ENCODE measurements at regions not wholly inside any gene's neighbourhood (a gene's known extent, or its start where the extent isn't known, plus 50 kb on each side); places are given as distances from the start of the nearest gene placed in this dataset.

DNA sequence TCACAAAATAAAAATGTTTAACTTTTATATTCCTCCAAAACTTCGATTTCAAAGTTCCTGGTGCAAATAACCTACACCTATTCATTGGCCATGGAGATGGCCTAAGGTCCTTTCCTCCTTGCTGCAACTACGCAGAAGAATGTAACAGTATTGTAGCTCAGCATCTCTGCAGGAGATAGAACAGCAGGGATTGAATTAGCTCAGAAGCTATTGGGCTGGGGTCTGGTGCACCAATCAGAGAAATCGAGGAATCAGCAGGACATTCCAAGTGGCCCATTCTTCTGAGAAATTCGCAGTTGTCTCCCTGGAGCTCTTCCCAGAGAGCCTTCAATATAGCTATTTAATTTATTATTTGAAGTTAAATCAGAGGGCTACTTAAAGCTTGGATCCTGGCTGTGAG lies 560.6 kb downstream of the GATA3 start:
- no peaks in the 10 kb centered on the region for H3K4me1 ChIP-seq (ENCODE audit: control insufficient read depth in 4 of 4, insufficient read depth in 4 of 4, low read length in 3 of 4)
- H3K4me3 ChIP-seq (ENCODE audit: low read depth in 1 of 3, low read length in 3 of 3): no peak overlapping the region
- TF ChIP-seq TAF1 (conservative IDR thresholded peaks at IDR 0.05): no peak
- no peak for TF ChIP-seq MAX (IDR thresholded peaks at IDR 0.05)
- TF ChIP-seq, protein P1, sequence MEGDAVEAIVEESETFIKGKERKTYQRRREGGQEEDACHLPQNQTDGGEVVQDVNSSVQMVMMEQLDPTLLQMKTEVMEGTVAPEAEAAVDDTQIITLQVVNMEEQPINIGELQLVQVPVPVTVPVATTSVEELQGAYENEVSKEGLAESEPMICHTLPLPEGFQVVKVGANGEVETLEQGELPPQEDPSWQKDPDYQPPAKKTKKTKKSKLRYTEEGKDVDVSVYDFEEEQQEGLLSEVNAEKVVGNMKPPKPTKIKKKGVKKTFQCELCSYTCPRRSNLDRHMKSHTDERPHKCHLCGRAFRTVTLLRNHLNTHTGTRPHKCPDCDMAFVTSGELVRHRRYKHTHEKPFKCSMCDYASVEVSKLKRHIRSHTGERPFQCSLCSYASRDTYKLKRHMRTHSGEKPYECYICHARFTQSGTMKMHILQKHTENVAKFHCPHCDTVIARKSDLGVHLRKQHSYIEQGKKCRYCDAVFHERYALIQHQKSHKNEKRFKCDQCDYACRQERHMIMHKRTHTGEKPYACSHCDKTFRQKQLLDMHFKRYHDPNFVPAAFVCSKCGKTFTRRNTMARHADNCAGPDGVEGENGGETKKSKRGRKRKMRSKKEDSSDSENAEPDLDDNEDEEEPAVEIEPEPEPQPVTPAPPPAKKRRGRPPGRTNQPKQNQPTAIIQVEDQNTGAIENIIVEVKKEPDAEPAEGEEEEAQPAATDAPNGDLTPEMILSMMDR (IDR thresholded peaks at IDR 0.05; ENCODE audit: low read depth, low read length, missing input control): no peak
- no peak for TF ChIP-seq REST (IDR thresholded peaks at IDR 0.05)
- no peak for TF ChIP-seq HNF4A (conservative IDR thresholded peaks at IDR 0.05)
- TF ChIP-seq SP1 (IDR thresholded peaks at IDR 0.05): no peak
- no peak for TF ChIP-seq ATF3 (IDR thresholded peaks at IDR 0.05)
- no peak for TF ChIP-seq RXRA (IDR thresholded peaks at IDR 0.05)
- no peak for TF ChIP-seq NR2F2 (IDR thresholded peaks at IDR 0.05)
- no peak overlapping the region for H3K27ac ChIP-seq (ENCODE audit: low read depth in 1 of 2, low read length in 2 of 2)
- H3K27me3 ChIP-seq (ENCODE audit: control insufficient read depth in 4 of 4, insufficient read depth in 4 of 4, low read length in 3 of 4): peaks cover 0 to 6% (median 0%) of the 10 kb centered on the region in 4 donors
- H3K9me3 ChIP-seq (ENCODE audit: control insufficient read depth in 4 of 4, low read length in 3 of 4): no peaks in the 10 kb centered on the region
- no peaks in the 10 kb centered on the region for H3K36me3 ChIP-seq (ENCODE audit: control insufficient read depth in 4 of 4, insufficient read depth in 3 of 4, low read depth in 1 of 4, low read length in 3 of 4)
- 65% methylated on average over 4 of the region's 4 CpGs for WGBS
- DNase-seq (ENCODE audit: low spot score): no peak
- H3K9ac ChIP-seq (ENCODE audit: low read depth in 1 of 2, low read length in 2 of 2): no peak overlapping the region

- Histone ChIP-seq H3K27me3 (ENCODE audit: control insufficient read depth in 4 of 4, insufficient read depth in 4 of 4, low read length in 3 of 4) (peaks cover 0 to 6% (median 0%) of the 10 kb centered on the region in 4 donors), H3K36me3 (ENCODE audit: control insufficient read depth in 4 of 4, insufficient read depth in 3 of 4, low read depth in 1 of 4, low read length in 3 of 4) (no peaks in the 10 kb centered on the region), H3K9ac (ENCODE audit: low read depth in 1 of 2, low read length in 2 of 2) (no peak overlapping the region), H3K9me3 (ENCODE audit: control insufficient read depth in 4 of 4, low read length in 3 of 4) (no peaks in the 10 kb centered on the region), H3K27ac (ENCODE audit: low read depth in 1 of 2, low read length in 2 of 2) (no peak overlapping the region), H3K4me1 (ENCODE audit: control insufficient read depth in 4 of 4, insufficient read depth in 4 of 4, low read length in 3 of 4) (no peaks in the 10 kb centered on the region), H3K4me3 (ENCODE audit: low read depth in 1 of 3, low read length in 3 of 3) (no peak overlapping the region)
- DNase-seq (ENCODE audit: low spot score): no peak
- TF ChIP-seq ATF3 (IDR thresholded peaks at IDR 0.05) (no peak), NR2F2 (IDR thresholded peaks at IDR 0.05) (no peak)
- WGBS: 14% methylated on average over 6 of the region's 6 CpGs
Measured at GRCh38 chr10:8616166-8616565, 561.7 kb downstream of the GATA3 start.

- H3K4me3 ChIP-seq (ENCODE audit: low read depth in 1 of 3, low read length in 3 of 3): no peak overlapping the region
- 78% methylated on average over 2 of the region's 2 CpGs for WGBS
- TF ChIP-seq ZBTB33 (IDR thresholded peaks at IDR 0.05) (no peak), RAD21 (IDR thresholded peaks at IDR 0.05) (no peak), HNF4G (IDR thresholded peaks at IDR 0.05) (no peak), TAF1 (conservative IDR thresholded peaks at IDR 0.05) (no peak), YY1 (IDR thresholded peaks at IDR 0.05) (no peak), RXRA (IDR thresholded peaks at IDR 0.05) (no peak), JUND (IDR thresholded peaks at IDR 0.05) (no peak), EGR1 (IDR thresholded peaks at IDR 0.05; ENCODE audit: low read depth in 2 of 2) (no peak), FOXA1 (IDR thresholded peaks at IDR 0.05) (no peak), NR2F2 (IDR thresholded peaks at IDR 0.05) (no peak)
- TF ChIP-seq, protein P1 (IDR thresholded peaks at IDR 0.05; ENCODE audit: low read depth, low read length, missing input control): no peak
- no peak overlapping the region for H3K27ac ChIP-seq (ENCODE audit: low read depth in 1 of 2, low read length in 2 of 2)
- no peaks in the 10 kb centered on the region for H3K36me3 ChIP-seq (ENCODE audit: control insufficient read depth in 4 of 4, insufficient read depth in 3 of 4, low read depth in 1 of 4, low read length in 3 of 4)
- H3K4me1 ChIP-seq (ENCODE audit: control insufficient read depth in 4 of 4, insufficient read depth in 4 of 4, low read length in 3 of 4): no peaks in the 10 kb centered on the region
- H3K27me3 ChIP-seq (ENCODE audit: control insufficient read depth in 4 of 4, insufficient read depth in 4 of 4, low read length in 3 of 4): peaks cover 0 to 6% (median 0%) of the 10 kb centered on the region in 4 donors
- no peaks in the 10 kb centered on the region for H3K9me3 ChIP-seq (ENCODE audit: control insufficient read depth in 4 of 4, low read length in 3 of 4)
- DNase-seq (ENCODE audit: low spot score): no peak
- H3K9ac ChIP-seq (ENCODE audit: low read depth in 1 of 2, low read length in 2 of 2): no peak overlapping the region
Measured at GRCh38 chr10:8617792-8618191, 563.3 kb downstream of the GATA3 start.
